Right atrium auricular region (tissue), 2 donors: ENCODE measurements at regions not wholly inside any gene's neighbourhood (a gene's known extent, or its start where the extent isn't known, plus 50 kb on each side); places are given as distances from the start of the nearest gene placed in this dataset.

Experiments
- DNase-seq: peaks from one replicate; pipeline ENCODE4 v3.0.0-alpha.2; 2019; ENCODE audit warnings: low spot score
- H3K27ac ChIP-seq, 2 donors: fragments of 200-600 bp; sonication (generic); 1 replicate in 1 of 2; 2 replicates in 1 of 2; pipeline ENCODE4 v1.5.1; 2016 to 2019
- H3K27me3 ChIP-seq, 2 donors: fragments of 200-600 bp; sonication (generic); one replicate each; pipeline versions ENCODE4 v1.5.1 to v1.6.0; 2017 to 2019
- H3K36me3 ChIP-seq: fragments of 200-600 bp; sonication (generic); one replicate; pipeline ENCODE4 v1.5.1; 2016
- H3K4me1 ChIP-seq, 2 donors: fragments of 200-600 bp; sonication (generic); one replicate each; pipeline versions ENCODE4 v1.5.1 to v1.6.0; 2017 to 2019
- H3K4me3 ChIP-seq, 2 donors: fragments of 200-600 bp; sonication (generic); 1 replicate in 1 of 2; 2 replicates in 1 of 2; pipeline ENCODE4 v1.5.1; 2017 to 2019; ENCODE audit warnings: mild to moderate bottlenecking in 1 of 2, moderate library complexity in 1 of 2
- H3K9me3 ChIP-seq, 2 donors: fragments of 200-600 bp; sonication (generic); one replicate each; pipeline ENCODE4 v1.5.1; 2019
- TF ChIP-seq, protein P1 (sequence below), 2 donors: fragments of 200-600 bp; sonication (generic); IDR thresholded peaks; one replicate each; pipeline ENCODE4 v1.5.1; 2019; ENCODE audit warnings: antibody characterized with exemption in 2 of 2

DNA sequence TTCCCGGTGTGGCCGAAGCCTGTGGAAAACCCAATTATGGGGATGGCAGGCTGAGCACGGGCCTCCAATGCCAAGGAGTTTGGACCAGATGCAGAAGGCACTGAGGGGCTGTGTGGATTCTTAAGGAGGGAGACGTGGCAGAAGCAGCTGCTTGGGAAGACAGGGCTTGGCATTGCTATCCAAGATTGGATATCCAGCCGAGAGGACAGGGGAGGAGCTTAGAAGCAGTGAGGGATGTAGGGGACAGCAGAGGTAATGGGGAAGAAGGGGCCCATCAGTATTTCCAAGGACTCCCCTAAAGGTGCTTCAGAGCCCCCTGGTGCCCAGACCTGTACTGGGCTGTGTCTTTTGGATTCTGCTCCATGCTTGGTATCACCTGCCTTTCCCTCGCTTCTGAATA, 112.8 kb upstream of the TLE3 start:
- H3K4me1 ChIP-seq, result peaks cover 0 to 12% of the 10 kb centered on the region in 2 donors
- H3K4me3 ChIP-seq, result no peak overlapping the region
- H3K27ac ChIP-seq, result no peak overlapping the region
- no peaks in the 10 kb centered on the region for H3K27me3 ChIP-seq
- DNase-seq, result no peak
- no peaks in the 10 kb centered on the region for H3K36me3 ChIP-seq
- H3K9me3 ChIP-seq, result no peaks in the 10 kb centered on the region
- TF ChIP-seq, protein P1, sequence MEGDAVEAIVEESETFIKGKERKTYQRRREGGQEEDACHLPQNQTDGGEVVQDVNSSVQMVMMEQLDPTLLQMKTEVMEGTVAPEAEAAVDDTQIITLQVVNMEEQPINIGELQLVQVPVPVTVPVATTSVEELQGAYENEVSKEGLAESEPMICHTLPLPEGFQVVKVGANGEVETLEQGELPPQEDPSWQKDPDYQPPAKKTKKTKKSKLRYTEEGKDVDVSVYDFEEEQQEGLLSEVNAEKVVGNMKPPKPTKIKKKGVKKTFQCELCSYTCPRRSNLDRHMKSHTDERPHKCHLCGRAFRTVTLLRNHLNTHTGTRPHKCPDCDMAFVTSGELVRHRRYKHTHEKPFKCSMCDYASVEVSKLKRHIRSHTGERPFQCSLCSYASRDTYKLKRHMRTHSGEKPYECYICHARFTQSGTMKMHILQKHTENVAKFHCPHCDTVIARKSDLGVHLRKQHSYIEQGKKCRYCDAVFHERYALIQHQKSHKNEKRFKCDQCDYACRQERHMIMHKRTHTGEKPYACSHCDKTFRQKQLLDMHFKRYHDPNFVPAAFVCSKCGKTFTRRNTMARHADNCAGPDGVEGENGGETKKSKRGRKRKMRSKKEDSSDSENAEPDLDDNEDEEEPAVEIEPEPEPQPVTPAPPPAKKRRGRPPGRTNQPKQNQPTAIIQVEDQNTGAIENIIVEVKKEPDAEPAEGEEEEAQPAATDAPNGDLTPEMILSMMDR (IDR thresholded peaks at IDR 0.05), result no peak

DNA sequence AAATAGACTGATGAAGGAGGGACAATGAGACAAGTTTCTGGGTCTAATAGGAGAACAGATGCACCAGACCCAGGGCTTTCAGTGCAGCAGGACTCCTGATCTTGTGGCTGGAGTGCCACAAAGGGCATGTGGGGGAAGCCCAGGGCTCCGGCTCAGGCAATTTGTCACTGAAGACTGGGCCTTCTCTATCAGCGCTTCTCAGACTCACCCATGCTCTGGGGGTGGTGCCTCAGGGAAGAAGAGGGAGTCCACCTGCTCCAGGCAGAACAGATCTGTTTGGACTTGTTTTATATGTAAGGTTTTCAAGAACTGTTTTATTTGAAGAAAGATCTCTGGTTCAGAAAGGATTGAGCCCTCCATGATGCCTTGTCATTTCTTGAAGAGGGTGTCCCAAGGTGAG, 112.4 kb upstream of the TLE3 start:
- DNase-seq, result no peak
- TF ChIP-seq, protein P1 (IDR thresholded peaks at IDR 0.05), result no peak
- no peaks in the 10 kb centered on the region for H3K27me3 ChIP-seq
- H3K4me1 ChIP-seq, result peaks cover 0 to 12% of the 10 kb centered on the region in 2 donors
- no peaks in the 10 kb centered on the region for H3K9me3 ChIP-seq
- H3K36me3 ChIP-seq, result no peaks in the 10 kb centered on the region
- H3K4me3 ChIP-seq, result no peak overlapping the region
- H3K27ac ChIP-seq, result no peak overlapping the region

GRCh38 chr15:70209499-70209898, 111.8 kb upstream of the TLE3 start:
- no peaks in the 10 kb centered on the region for H3K36me3 ChIP-seq
- H3K4me3 ChIP-seq, result no peak overlapping the region
- no peak for DNase-seq
- no peak overlapping the region for H3K27ac ChIP-seq
- no peaks in the 10 kb centered on the region for H3K27me3 ChIP-seq
- H3K9me3 ChIP-seq, result no peaks in the 10 kb centered on the region
- H3K4me1 ChIP-seq, result peaks cover 0 to 12% of the 10 kb centered on the region in 2 donors
- TF ChIP-seq, protein P1 (IDR thresholded peaks at IDR 0.05), result no peak

DNA sequence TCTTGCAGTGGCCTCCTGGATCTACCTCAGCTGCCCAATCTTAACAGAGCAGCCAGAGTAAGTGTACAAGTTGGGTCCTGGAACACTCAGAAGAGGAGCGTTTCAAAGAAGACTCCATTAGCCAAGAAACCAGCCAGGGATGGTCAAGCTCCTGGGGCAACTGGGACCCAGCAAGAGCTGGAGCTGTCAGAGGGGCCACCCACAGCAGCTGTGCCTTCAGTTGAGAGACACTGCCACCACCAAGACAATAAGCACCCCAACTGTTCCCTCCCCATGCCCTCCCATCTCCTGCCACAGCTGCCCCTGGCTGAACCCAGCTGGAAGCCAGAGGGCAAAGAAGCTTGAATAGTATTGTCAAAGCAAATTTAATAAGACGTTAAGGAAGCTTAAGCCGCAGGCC, 110.6 kb upstream of the TLE3 start:
- H3K9me3 ChIP-seq, result no peaks in the 10 kb centered on the region
- TF ChIP-seq, protein P1 (IDR thresholded peaks at IDR 0.05), result no peak
- H3K27ac ChIP-seq, result no peak overlapping the region
- no peaks in the 10 kb centered on the region for H3K27me3 ChIP-seq
- no peak overlapping the region for H3K4me3 ChIP-seq
- no peak for DNase-seq
- H3K4me1 ChIP-seq, result peaks cover 0 to 12% of the 10 kb centered on the region in 2 donors
- no peaks in the 10 kb centered on the region for H3K36me3 ChIP-seq

- Histone ChIP-seq H3K4me3 (no peak overlapping the region), H3K9me3 (no peaks in the 10 kb centered on the region), H3K27ac (no peak overlapping the region), H3K27me3 (no peaks in the 10 kb centered on the region), H3K36me3 (no peaks in the 10 kb centered on the region), H3K4me1 (no peaks in the 10 kb centered on the region)
- TF ChIP-seq, protein P1 (IDR thresholded peaks at IDR 0.05), result no peak
- no peak for DNase-seq
These were observed 109.0 kb upstream of the TLE3 start for GRCh38 chr15:70206668-70207067.

DNA sequence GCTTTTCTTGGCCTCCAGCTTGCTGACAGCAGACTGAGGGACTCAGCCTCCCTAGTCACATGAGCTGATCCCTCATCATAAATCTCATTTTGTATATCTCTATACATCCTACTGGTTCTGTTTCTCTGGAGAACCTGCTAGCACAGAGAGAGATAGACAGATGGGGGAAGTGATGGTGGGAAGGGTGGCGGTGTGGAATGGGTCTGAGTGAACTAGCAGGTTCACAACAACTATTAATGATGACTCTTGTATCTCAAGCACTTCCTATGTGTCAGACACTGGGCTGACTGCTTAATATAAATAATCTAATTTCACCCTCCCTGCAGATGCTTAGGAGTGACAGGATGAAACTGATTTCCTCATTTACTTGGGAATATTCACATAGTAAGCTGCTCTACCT, 106.9 kb upstream of the TLE3 start:
- TF ChIP-seq, protein P1 (IDR thresholded peaks at IDR 0.05), result no peak
- no peak overlapping the region for H3K27ac ChIP-seq
- H3K4me1 ChIP-seq, result no peaks in the 10 kb centered on the region
- H3K4me3 ChIP-seq, result no peak overlapping the region
- no peaks in the 10 kb centered on the region for H3K9me3 ChIP-seq
- H3K36me3 ChIP-seq, result no peaks in the 10 kb centered on the region
- DNase-seq, result no peak
- H3K27me3 ChIP-seq, result no peaks in the 10 kb centered on the region
